ENCODE measurements at regions not wholly inside any gene's neighbourhood (a gene's known extent, or its start where the extent isn't known, plus 50 kb on each side); places are given as distances from the start of the nearest gene placed in this dataset.

DNA sequence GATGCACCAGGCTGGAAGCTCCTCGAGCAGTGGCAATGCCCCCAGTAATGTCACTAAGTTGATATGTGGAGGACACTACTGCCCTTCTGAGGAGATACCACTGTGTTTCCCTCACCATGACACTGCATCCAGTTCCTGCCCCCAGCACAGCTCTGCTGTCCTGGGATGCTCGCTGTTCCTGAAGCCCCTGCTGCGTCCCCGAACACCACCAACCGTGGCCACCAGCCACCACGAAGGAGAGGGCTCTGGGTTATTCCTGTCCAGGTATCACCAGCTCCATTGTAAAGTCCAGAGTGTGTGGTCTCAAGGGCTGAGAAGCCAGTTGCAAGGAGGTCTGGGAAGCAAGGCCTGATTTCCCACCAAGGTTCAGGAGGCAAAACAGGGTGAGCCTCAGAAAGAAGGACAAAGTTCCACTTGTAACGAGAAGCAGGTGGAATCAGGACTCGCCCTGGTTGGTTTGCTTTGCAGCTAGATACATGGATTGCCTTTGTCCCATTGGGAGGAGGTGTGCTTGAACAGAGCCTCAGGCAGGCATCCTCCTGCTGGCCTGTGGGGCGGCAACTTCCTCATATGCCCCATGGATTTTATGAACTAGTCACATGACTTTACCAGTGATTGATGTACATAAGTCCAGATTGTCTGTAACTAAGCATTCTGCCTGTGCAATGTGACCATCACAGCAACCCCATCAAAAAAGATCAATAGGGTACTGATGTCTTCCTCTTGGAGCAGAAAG lies 427.0 kb upstream of the VSTM2A start:
- FAIRE-seq (no peak), DNase-seq (ENCODE audit: insufficient read length, low spot score) (no peak)
- no peak for TF ChIP-seq PAX5 (IDR thresholded peaks at IDR 0.05; ENCODE audit: insufficient read depth, low read length, severe bottlenecking)
- TF ChIP-seq TAF1 (IDR thresholded peaks at IDR 0.05; ENCODE audit: low read depth, low read length), result no peak
- TF ChIP-seq POU2F2 (IDR thresholded peaks at IDR 0.05; ENCODE audit: low read depth, low read length), result no peak
- TF ChIP-seq POLR2AphosphoS5 (IDR thresholded peaks at IDR 0.05; ENCODE audit: low read depth, low read length), result no peak
- no peak for TF ChIP-seq SPI1 (IDR thresholded peaks at IDR 0.05; ENCODE audit: low read depth, low read length)
- TF ChIP-seq POLR2A (IDR thresholded peaks at IDR 0.05; ENCODE audit: low read depth, low read length), result no peak

DNA sequence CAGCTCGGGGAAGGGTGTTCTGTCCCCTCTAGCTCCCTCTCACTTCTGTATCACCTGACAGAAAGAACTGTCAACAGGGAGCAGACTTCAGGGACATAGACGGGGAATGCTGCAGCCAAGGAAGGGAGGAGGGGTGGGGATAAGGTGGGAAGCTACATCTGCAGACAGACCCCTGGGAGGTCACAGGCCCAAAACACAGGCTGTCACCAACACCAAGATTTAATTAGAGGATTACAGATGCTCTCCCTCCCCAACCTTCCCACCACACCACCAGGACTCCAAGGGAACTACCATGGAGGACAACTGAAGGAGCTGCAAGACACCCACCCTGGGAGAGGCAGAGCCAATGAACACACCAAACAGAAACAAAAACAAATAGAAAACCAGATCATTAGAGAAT lies 425.2 kb upstream of the VSTM2A start:
- no peak for TF ChIP-seq SPI1 (IDR thresholded peaks at IDR 0.05; ENCODE audit: low read depth, low read length)
- no peak for TF ChIP-seq POU2F2 (IDR thresholded peaks at IDR 0.05; ENCODE audit: low read depth, low read length)
- no peak for TF ChIP-seq POLR2AphosphoS5 (IDR thresholded peaks at IDR 0.05; ENCODE audit: low read depth, low read length)
- no peak for TF ChIP-seq POLR2A (IDR thresholded peaks at IDR 0.05; ENCODE audit: low read depth, low read length)
- TF ChIP-seq TAF1 (IDR thresholded peaks at IDR 0.05; ENCODE audit: low read depth, low read length), result no peak
- no peak for TF ChIP-seq PAX5 (IDR thresholded peaks at IDR 0.05; ENCODE audit: insufficient read depth, low read length, severe bottlenecking)
- FAIRE-seq (no peak), DNase-seq (ENCODE audit: insufficient read length, low spot score) (no peak)

- TF ChIP-seq POLR2A (IDR thresholded peaks at IDR 0.05; ENCODE audit: low read depth, low read length) (no peak), POLR2AphosphoS5 (IDR thresholded peaks at IDR 0.05; ENCODE audit: low read depth, low read length) (no peak), TAF1 (IDR thresholded peaks at IDR 0.05; ENCODE audit: low read depth, low read length) (no peak), POU2F2 (IDR thresholded peaks at IDR 0.05; ENCODE audit: low read depth, low read length) (no peak), PAX5 (IDR thresholded peaks at IDR 0.05; ENCODE audit: insufficient read depth, low read length, severe bottlenecking) (no peak), SPI1 (IDR thresholded peaks at IDR 0.05; ENCODE audit: low read depth, low read length) (no peak)
- DNase-seq (ENCODE audit: insufficient read length, low spot score) (no peak), FAIRE-seq (no peak)
Observed at GRCh38 chr7:54129035-54129434, 413.1 kb upstream of the VSTM2A start.

DNA sequence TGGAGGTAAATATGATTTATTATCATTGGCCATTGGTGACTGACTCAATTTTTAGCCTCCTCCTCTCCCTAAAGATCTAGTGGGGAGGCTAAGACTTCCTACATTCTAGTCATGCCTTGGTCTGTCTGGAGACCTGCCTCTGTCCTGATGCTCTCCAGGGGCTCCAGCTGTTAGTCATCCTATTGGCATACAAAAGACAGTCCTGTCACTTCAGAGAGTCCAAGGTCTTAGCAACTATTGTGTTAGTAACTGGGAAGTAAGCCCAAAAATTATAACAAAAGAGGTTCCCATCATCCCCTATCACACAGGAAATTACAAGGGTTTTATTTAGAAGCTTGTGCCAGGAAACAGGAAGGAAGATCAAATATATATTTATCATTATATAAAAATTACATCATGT lies 400.6 kb upstream of the VSTM2A start:
- TF ChIP-seq POLR2A (IDR thresholded peaks at IDR 0.05; ENCODE audit: low read depth, low read length) (no peak), POLR2AphosphoS5 (IDR thresholded peaks at IDR 0.05; ENCODE audit: low read depth, low read length) (no peak), SPI1 (IDR thresholded peaks at IDR 0.05; ENCODE audit: low read depth, low read length) (no peak), PAX5 (IDR thresholded peaks at IDR 0.05; ENCODE audit: insufficient read depth, low read length, severe bottlenecking) (no peak), TAF1 (IDR thresholded peaks at IDR 0.05; ENCODE audit: low read depth, low read length) (no peak), POU2F2 (IDR thresholded peaks at IDR 0.05; ENCODE audit: low read depth, low read length) (no peak)
- FAIRE-seq (no peak), DNase-seq (ENCODE audit: insufficient read length, low spot score) (no peak)

DNA sequence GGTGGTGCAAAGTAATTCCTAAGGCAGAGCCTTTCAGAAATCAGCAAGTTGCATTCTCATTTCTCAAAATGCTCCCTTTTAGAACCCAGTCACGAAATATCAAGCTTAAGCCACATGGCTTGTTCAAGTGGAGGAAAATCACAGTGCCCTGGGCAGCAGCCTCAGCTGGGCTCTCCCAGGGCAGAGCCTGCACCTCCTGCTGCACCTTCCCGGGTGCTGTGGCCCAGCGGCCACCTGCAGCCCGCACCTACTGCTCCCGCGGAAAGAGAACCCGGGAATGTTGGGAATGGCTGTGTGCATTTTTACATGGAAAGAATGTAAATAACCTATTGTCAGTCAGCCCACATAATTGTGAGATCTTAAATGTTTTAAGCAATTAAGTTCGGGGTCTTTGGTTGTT lies 396.5 kb upstream of the VSTM2A start:
- FAIRE-seq (no peak), DNase-seq (ENCODE audit: insufficient read length, low spot score) (no peak)
- TF ChIP-seq TAF1 (IDR thresholded peaks at IDR 0.05; ENCODE audit: low read depth, low read length), result no peak

GRCh38 chr7:54153462-54153861 lies 388.7 kb upstream of the VSTM2A start:
- DNase-seq (ENCODE audit: insufficient read length, low spot score) (no peak), FAIRE-seq (no peak)
- TF ChIP-seq PAX5 (IDR thresholded peaks at IDR 0.05; ENCODE audit: insufficient read depth, low read length, severe bottlenecking), result no peak
- TF ChIP-seq POLR2A (IDR thresholded peaks at IDR 0.05; ENCODE audit: low read depth, low read length), result no peak
- no peak for TF ChIP-seq SPI1 (IDR thresholded peaks at IDR 0.05; ENCODE audit: low read depth, low read length)
- no peak for TF ChIP-seq POLR2AphosphoS5 (IDR thresholded peaks at IDR 0.05; ENCODE audit: low read depth, low read length)
- TF ChIP-seq TAF1 (IDR thresholded peaks at IDR 0.05; ENCODE audit: low read depth, low read length), result no peak
- TF ChIP-seq POU2F2 (IDR thresholded peaks at IDR 0.05; ENCODE audit: low read depth, low read length), result no peak

GRCh38 chr7:54159088-54159487 lies 383.1 kb upstream of the VSTM2A start:
- no peak for FAIRE-seq
- no peak for DNase-seq (ENCODE audit: insufficient read length, low spot score)

GRCh38 chr7:54161621-54162020 lies 380.6 kb upstream of the VSTM2A start:
- DNase-seq (ENCODE audit: insufficient read length, low spot score) (no peak), FAIRE-seq (no peak)
- TF ChIP-seq POLR2AphosphoS5 (IDR thresholded peaks at IDR 0.05; ENCODE audit: low read depth, low read length) (no peak), POLR2A (IDR thresholded peaks at IDR 0.05; ENCODE audit: low read depth, low read length) (no peak), POU2F2 (IDR thresholded peaks at IDR 0.05; ENCODE audit: low read depth, low read length) (no peak), TAF1 (IDR thresholded peaks at IDR 0.05; ENCODE audit: low read depth, low read length) (no peak), SPI1 (IDR thresholded peaks at IDR 0.05; ENCODE audit: low read depth, low read length) (no peak), PAX5 (IDR thresholded peaks at IDR 0.05; ENCODE audit: insufficient read depth, low read length, severe bottlenecking) (no peak)

More at GRCh38 chr7:54159088-54159487, 383.1 kb upstream of the VSTM2A start:
- TF ChIP-seq TAF1 (IDR thresholded peaks at IDR 0.05; ENCODE audit: low read depth, low read length), result no peak
- TF ChIP-seq POU2F2 (IDR thresholded peaks at IDR 0.05; ENCODE audit: low read depth, low read length), result no peak
- no peak for TF ChIP-seq SPI1 (IDR thresholded peaks at IDR 0.05; ENCODE audit: low read depth, low read length)
- no peak for TF ChIP-seq POLR2A (IDR thresholded peaks at IDR 0.05; ENCODE audit: low read depth, low read length)
- TF ChIP-seq POLR2AphosphoS5 (IDR thresholded peaks at IDR 0.05; ENCODE audit: low read depth, low read length), result no peak
- TF ChIP-seq PAX5 (IDR thresholded peaks at IDR 0.05; ENCODE audit: insufficient read depth, low read length, severe bottlenecking), result no peak

- DNase-seq (ENCODE audit: insufficient read length, low spot score) (no peak), FAIRE-seq (no peak)
- no peak for TF ChIP-seq POLR2A (IDR thresholded peaks at IDR 0.05; ENCODE audit: low read depth, low read length)
- no peak for TF ChIP-seq POU2F2 (IDR thresholded peaks at IDR 0.05; ENCODE audit: low read depth, low read length)
- no peak for TF ChIP-seq PAX5 (IDR thresholded peaks at IDR 0.05; ENCODE audit: insufficient read depth, low read length, severe bottlenecking)
- TF ChIP-seq POLR2AphosphoS5 (IDR thresholded peaks at IDR 0.05; ENCODE audit: low read depth, low read length), result no peak
- no peak for TF ChIP-seq TAF1 (IDR thresholded peaks at IDR 0.05; ENCODE audit: low read depth, low read length)
- no peak for TF ChIP-seq SPI1 (IDR thresholded peaks at IDR 0.05; ENCODE audit: low read depth, low read length)
Observed at GRCh38 chr7:54166419-54166818, 375.8 kb upstream of the VSTM2A start.
